Erythroblast (primary cell): ENCODE measurements at regions not wholly inside any gene's neighbourhood (a gene's known extent, or its start where the extent isn't known, plus 50 kb on each side); places are given as distances from the start of the nearest gene placed in this dataset.

Experiments used
- GATA1 ChIP-seq: IDR thresholded peaks from 2 replicates; pipeline ENCODE4 v1.6.1; 2011; ENCODE audit warnings: low read depth, mild to moderate bottlenecking, control low read depth, low read length, moderate library complexity
- POLR2A ChIP-seq: IDR thresholded peaks from 2 replicates; pipeline ENCODE4 v1.6.1; 2011; ENCODE audit warnings: mild to moderate bottlenecking, low read length

DNA sequence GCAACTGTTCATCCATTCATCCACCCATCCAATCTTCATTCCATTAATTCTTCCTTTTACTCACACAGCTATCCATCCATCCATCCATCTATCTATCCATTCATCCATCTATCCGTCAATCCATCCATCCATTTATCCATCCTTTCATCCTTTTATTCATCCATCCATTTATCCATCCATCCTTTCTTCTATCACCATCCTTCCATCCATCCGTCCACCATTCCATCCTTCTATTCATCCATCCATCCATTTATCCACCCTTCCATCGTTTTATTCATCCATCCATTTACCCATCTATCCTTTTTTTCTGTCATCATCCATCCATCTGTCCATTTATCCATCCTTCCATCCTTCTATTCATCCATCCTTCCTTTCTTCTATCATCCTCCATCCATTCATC is 73.0 kb upstream of the FOXF1 start:
- TF ChIP-seq POLR2A, result no peak
- TF ChIP-seq GATA1, result no peak
